HFF-Myc (cell line): ENCODE measurements at regions not wholly inside any gene's neighbourhood (a gene's known extent, or its start where the extent isn't known, plus 50 kb on each side); places are given as distances from the start of the nearest gene placed in this dataset.

ENCODE experiments used
- DNase-seq: peaks from one replicate; pipeline ENCODE4 v3.0.0-alpha.2; 2011; ENCODE audit warnings: low read depth; ENCODE audit errors: extremely low read depth
- H3K4me3 ChIP-seq: replicated peaks from 2 replicates; pipeline ENCODE4 v1.5.1; 2011; ENCODE audit warnings: low read depth, mild to moderate bottlenecking, control low read depth, low read length
- TF ChIP-seq, protein P1 (sequence below): IDR thresholded peaks from 2 replicates; pipeline ENCODE4 v1.5.1; 2012; ENCODE audit warnings: mild to moderate bottlenecking, low read depth, low read length, control low read depth; ENCODE audit errors: missing control alignments

DNA sequence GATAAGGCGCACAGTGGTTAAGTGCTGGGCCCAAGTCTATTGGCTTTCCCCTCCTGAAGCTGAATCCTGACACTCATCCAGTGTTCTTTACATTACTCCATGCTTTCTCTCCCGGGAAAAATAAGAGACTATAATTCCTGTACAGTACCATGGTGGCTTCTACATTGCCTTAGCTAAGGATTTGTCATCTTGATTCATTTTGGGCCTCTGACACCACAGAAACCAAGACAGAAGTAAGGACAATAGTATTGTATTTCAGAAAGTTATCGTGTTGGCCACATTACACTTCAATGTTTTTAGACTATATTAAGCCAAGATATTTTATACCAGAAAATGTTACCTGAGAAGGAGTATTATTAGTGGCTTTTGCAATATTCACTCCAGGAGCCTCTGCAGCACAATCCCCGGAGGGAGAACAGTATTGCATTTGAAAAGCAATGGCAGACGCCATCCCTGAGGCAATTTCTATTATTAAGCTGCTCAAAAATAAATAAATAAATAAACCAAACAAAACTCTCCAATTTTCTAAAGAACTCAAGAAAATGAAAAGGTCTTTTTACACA, 267.9 kb downstream of the ENC1 start:
- TF ChIP-seq, protein P1, sequence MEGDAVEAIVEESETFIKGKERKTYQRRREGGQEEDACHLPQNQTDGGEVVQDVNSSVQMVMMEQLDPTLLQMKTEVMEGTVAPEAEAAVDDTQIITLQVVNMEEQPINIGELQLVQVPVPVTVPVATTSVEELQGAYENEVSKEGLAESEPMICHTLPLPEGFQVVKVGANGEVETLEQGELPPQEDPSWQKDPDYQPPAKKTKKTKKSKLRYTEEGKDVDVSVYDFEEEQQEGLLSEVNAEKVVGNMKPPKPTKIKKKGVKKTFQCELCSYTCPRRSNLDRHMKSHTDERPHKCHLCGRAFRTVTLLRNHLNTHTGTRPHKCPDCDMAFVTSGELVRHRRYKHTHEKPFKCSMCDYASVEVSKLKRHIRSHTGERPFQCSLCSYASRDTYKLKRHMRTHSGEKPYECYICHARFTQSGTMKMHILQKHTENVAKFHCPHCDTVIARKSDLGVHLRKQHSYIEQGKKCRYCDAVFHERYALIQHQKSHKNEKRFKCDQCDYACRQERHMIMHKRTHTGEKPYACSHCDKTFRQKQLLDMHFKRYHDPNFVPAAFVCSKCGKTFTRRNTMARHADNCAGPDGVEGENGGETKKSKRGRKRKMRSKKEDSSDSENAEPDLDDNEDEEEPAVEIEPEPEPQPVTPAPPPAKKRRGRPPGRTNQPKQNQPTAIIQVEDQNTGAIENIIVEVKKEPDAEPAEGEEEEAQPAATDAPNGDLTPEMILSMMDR = no peak
- no peak overlapping the region for H3K4me3 ChIP-seq
- DNase-seq = no peak

DNA sequence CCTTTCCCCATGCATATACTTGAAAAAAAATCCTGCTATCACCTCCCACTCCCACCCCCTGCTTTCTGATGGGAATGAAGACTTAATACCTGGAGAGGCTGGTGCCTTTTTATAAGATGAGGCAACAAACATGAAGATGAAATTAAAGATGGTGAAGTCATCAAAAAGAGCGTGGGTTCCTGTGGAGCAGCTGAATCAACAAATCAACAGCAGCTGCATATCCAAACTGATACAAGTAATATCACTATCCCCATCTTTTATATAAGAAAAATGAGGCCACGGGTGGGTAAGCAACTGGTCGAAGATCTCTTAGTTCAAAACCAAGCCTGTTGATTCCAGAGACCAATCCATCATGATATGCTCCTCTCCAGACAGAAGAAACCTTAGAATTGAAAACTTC, 268.5 kb downstream of the ENC1 start:
- no peak for DNase-seq
- no peak overlapping the region for H3K4me3 ChIP-seq
- TF ChIP-seq, protein P1 = no peak

DNA sequence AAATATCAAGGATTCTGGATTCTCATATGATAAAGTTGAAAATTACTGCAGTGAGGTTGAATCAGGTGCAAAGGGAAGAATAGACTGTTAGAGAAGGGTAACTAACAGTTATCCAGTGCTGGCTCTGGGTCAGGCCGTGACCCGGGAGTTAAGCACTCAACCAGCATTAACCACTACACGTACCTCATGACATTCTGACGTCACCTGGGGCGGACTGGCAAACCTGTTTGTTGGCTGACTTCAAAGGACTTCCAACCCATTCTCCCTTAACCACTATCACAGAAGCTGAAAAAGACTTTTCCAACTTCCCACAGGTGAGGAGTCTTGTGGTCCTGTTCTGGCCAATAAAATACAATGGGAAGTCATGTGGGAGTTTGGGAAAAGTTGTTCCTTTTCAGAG, 268.9 kb downstream of the ENC1 start:
- DNase-seq = no peak
- no peak overlapping the region for H3K4me3 ChIP-seq
- TF ChIP-seq, protein P1 = no peak

DNA sequence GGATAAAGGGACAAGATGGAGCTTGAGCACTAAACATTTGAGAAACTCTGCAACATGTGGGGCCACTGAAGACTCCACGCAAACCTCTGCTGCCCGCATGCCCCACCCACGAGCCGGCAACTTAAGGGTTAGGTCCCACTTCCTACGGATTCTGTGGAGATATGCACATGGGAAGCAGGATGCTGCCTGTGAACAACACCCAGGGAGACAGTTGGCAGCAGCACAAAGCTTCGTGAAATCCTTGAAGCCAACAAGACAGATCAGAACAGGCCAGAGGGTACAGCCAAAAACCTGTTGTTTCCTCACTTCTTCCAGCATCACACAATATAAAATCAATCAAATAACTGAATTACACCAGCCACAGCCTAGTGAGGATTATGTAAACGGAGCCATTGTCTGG, 270.4 kb downstream of the ENC1 start:
- H3K4me3 ChIP-seq = no peak overlapping the region
- TF ChIP-seq, protein P1 = no peak
- no peak for DNase-seq

DNA sequence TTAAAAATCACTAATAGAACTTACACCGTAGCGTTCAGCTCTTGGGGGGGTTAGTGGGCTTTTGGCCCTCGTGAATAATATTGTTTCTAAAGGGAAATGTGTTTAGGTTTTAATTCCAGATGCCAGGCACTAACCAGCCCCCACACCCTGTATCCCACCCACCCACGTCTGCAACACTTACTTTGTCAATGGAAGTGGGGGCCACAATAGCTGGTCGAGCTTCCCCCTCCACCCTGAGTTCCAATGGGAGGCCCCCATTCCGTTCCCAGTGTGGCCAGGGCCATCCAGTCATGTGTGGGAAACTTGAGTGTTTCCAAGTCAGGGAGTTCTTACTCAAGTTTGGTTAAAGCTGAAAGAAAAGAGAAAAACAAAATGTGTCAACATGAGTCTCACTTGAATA, 271.4 kb downstream of the ENC1 start:
- DNase-seq = no peak
- H3K4me3 ChIP-seq = no peak overlapping the region
- TF ChIP-seq, protein P1 = no peak

DNA sequence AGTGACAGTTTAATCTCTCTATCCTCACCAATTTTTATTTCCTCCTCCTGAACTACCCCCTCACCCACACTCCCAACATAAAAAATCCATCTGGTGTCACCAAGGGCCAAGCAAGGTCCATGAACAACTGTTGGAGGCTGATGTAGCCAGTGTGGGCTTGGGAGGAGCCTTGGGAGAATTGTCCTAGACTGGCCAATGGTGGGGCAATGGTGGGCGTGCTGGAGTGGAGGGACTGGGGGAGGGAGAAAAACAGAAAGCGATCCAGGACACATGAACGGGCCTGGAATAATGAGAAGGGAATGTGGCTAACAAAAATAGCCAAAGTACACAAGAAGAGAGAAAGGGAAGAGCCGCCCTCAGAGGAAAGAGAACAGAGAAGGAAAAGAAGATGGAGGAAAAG, 272.6 kb downstream of the ENC1 start:
- no peak for DNase-seq
- H3K4me3 ChIP-seq = no peak overlapping the region
- TF ChIP-seq, protein P1 = no peak

DNA sequence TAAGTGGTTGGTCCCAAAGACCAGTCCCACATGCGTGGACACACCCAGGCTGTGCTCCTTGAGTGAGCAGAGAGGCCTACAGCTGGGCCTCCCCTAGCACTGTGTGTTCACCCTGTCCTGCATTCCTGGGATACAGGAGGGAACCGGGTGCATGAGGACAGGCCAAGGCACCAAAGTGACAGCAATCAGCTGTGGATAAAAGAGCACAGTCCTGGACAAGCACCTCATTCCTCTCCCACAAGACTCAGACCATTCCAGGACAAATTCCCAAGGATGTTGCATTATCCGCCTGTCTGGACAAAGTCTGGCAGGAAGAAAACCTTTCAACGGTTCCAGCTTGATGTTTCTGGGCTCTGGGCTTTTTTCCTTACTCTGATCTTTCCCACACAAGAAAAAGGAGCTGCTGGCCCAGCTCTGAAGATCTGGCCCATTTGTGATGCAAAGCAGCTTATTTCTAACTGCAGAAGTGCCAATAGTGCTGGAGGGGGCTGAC, 273.2 kb downstream of the ENC1 start:
- TF ChIP-seq, protein P1 = no peak
- no peak for DNase-seq
- no peak overlapping the region for H3K4me3 ChIP-seq
